ENCODE measurements at regions not wholly inside any gene's neighbourhood (a gene's known extent, or its start where the extent isn't known, plus 50 kb on each side); places are given as distances from the start of the nearest gene placed in this dataset.

- 21 to 53% (median 41%) methylated on average over 3 of the region's 3 CpGs for WGBS, 3 donors
- peak in 1 of 2 donors; percentile 75 for DNase-seq
- no peak overlapping the region for H3K4me3 ChIP-seq (ENCODE audit: low read depth in 1 of 3, low read length in 3 of 3)
- no peak overlapping the region for H3K27ac ChIP-seq (ENCODE audit: low read depth in 1 of 3, low read length in 2 of 3)
- H3K4me1 ChIP-seq (ENCODE audit: control insufficient read depth in 3 of 3, insufficient read depth in 2 of 3, low read depth in 1 of 3, low read length in 2 of 3), result no peaks in the 10 kb centered on the region
- no peaks in the 10 kb centered on the region for H3K27me3 ChIP-seq (ENCODE audit: control insufficient read depth in 3 of 3, insufficient read depth in 3 of 3, low read length in 3 of 3)
- no peak for FAIRE-seq
- no peaks in the 10 kb centered on the region for H3K36me3 ChIP-seq (ENCODE audit: control insufficient read depth in 3 of 3, insufficient read depth in 2 of 3, low read depth in 1 of 3, low read length in 3 of 3)
- H3K9me3 ChIP-seq (ENCODE audit: control insufficient read depth in 2 of 2, insufficient read depth in 1 of 2, low read depth in 1 of 2, low read length in 1 of 2), result no peaks in the 10 kb centered on the region
Observed at GRCh38 chr16:26267641-26268040, 575.9 kb downstream of the HS3ST4 start.

DNA sequence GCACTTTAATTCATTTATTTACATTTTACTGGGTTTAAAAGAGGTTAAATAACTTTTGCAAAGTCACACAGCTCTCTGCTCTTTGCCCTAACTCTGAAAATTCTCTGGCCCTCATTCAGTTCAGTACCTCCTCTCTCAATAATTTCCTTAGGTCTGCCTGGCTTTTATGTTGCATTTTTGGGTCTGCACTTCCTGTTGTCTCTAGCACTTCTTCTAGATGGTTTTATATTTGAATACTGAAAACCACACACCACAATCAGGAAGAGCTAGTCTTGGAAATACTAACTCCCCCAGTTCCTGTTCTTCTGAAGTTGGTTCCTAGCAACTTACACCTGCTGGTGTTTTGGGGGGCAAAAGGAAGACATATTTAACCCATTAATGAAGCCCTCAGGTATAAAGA lies 577.9 kb downstream of the HS3ST4 start:
- Histone ChIP-seq H3K4me3 (ENCODE audit: low read depth in 1 of 3, low read length in 3 of 3) (no peak overlapping the region), H3K27me3 (ENCODE audit: control insufficient read depth in 3 of 3, insufficient read depth in 3 of 3, low read length in 3 of 3) (no peaks in the 10 kb centered on the region), H3K9me3 (ENCODE audit: control insufficient read depth in 2 of 2, insufficient read depth in 1 of 2, low read depth in 1 of 2, low read length in 1 of 2) (no peaks in the 10 kb centered on the region), H3K36me3 (ENCODE audit: control insufficient read depth in 3 of 3, insufficient read depth in 2 of 3, low read depth in 1 of 3, low read length in 3 of 3) (no peaks in the 10 kb centered on the region), H3K4me1 (ENCODE audit: control insufficient read depth in 3 of 3, insufficient read depth in 2 of 3, low read depth in 1 of 3, low read length in 2 of 3) (no peaks in the 10 kb centered on the region), H3K27ac (ENCODE audit: low read depth in 1 of 3, low read length in 2 of 3) (no peak overlapping the region)
- FAIRE-seq (no peak), DNase-seq (no peak)

DNA sequence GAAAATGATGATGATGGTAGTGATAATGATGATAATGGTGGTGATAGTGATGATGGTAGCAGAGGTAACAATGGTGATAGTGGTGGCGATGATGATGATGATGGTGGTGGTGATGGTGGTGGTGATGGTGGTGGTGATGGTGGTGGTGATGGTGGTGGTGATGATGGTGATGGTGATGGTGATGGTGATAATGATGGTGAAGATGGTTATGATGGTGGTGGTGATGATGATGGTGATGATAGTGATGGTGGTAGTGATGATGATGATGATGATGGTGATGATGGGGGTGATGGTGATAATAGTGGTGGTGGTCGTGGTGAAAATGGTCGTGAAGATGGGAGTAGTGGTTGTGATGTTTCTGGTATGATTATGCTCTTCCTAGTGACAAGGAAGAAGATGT lies 581.8 kb downstream of the HS3ST4 start:
- 33 to 72% (median 35%) methylated on average over 3 of the region's 3 CpGs for WGBS, 3 donors
- FAIRE-seq, result no peak
- no peak for DNase-seq
- Histone ChIP-seq H3K36me3 (ENCODE audit: control insufficient read depth in 3 of 3, insufficient read depth in 2 of 3, low read depth in 1 of 3, low read length in 3 of 3) (no peaks in the 10 kb centered on the region), H3K9me3 (ENCODE audit: control insufficient read depth in 2 of 2, insufficient read depth in 1 of 2, low read depth in 1 of 2, low read length in 1 of 2) (peaks cover 0 to 6% of the 10 kb centered on the region in 2 donors), H3K27me3 (ENCODE audit: control insufficient read depth in 3 of 3, insufficient read depth in 3 of 3, low read length in 3 of 3) (no peaks in the 10 kb centered on the region), H3K4me3 (ENCODE audit: low read depth in 1 of 3, low read length in 3 of 3) (no peak overlapping the region), H3K4me1 (ENCODE audit: control insufficient read depth in 3 of 3, insufficient read depth in 2 of 3, low read depth in 1 of 3, low read length in 2 of 3) (no peaks in the 10 kb centered on the region), H3K27ac (ENCODE audit: low read depth in 1 of 3, low read length in 2 of 3) (no peak overlapping the region)

- no peaks in the 10 kb centered on the region for H3K36me3 ChIP-seq (ENCODE audit: control insufficient read depth in 3 of 3, insufficient read depth in 2 of 3, low read depth in 1 of 3, low read length in 3 of 3)
- no peaks in the 10 kb centered on the region for H3K27me3 ChIP-seq (ENCODE audit: control insufficient read depth in 3 of 3, insufficient read depth in 3 of 3, low read length in 3 of 3)
- H3K4me3 ChIP-seq (ENCODE audit: low read depth in 1 of 3, low read length in 3 of 3), result no peak overlapping the region
- H3K27ac ChIP-seq (ENCODE audit: low read depth in 1 of 3, low read length in 2 of 3), result no peak overlapping the region
- no peaks in the 10 kb centered on the region for H3K4me1 ChIP-seq (ENCODE audit: control insufficient read depth in 3 of 3, insufficient read depth in 2 of 3, low read depth in 1 of 3, low read length in 2 of 3)
- peaks cover 0 to 6% of the 10 kb centered on the region in 2 donors for H3K9me3 ChIP-seq (ENCODE audit: control insufficient read depth in 2 of 2, insufficient read depth in 1 of 2, low read depth in 1 of 2, low read length in 1 of 2)
- DNase-seq, result no peak
- 51 to 71% (median 54%) methylated on average over 3 of the region's 3 CpGs for WGBS, 3 donors
- FAIRE-seq, result no peak
Observed at GRCh38 chr16:26275021-26275590, 583.3 kb downstream of the HS3ST4 start.

- Histone ChIP-seq H3K36me3 (ENCODE audit: control insufficient read depth in 3 of 3, insufficient read depth in 2 of 3, low read depth in 1 of 3, low read length in 3 of 3) (no peaks in the 10 kb centered on the region), H3K27ac (ENCODE audit: low read depth in 1 of 3, low read length in 2 of 3) (no peak overlapping the region), H3K4me3 (ENCODE audit: low read depth in 1 of 3, low read length in 3 of 3) (no peak overlapping the region), H3K27me3 (ENCODE audit: control insufficient read depth in 3 of 3, insufficient read depth in 3 of 3, low read length in 3 of 3) (no peaks in the 10 kb centered on the region), H3K4me1 (ENCODE audit: control insufficient read depth in 3 of 3, insufficient read depth in 2 of 3, low read depth in 1 of 3, low read length in 2 of 3) (no peaks in the 10 kb centered on the region), H3K9me3 (ENCODE audit: control insufficient read depth in 2 of 2, insufficient read depth in 1 of 2, low read depth in 1 of 2, low read length in 1 of 2) (peaks cover 0 to 6% of the 10 kb centered on the region in 2 donors)
- no peak for FAIRE-seq
- 77 to 87% (median 84%) methylated on average over 4 of the region's 4 CpGs for WGBS, 3 donors
- no peak for DNase-seq
Observed at GRCh38 chr16:26276289-26276688, 584.5 kb downstream of the HS3ST4 start.

GRCh38 chr16:26281381-26282110 lies 589.8 kb downstream of the HS3ST4 start:
- Histone ChIP-seq H3K4me1 (ENCODE audit: control insufficient read depth in 3 of 3, insufficient read depth in 2 of 3, low read depth in 1 of 3, low read length in 2 of 3) (peaks cover 0 to 5% (median 0%) of the 10 kb centered on the region in 3 donors), H3K4me3 (ENCODE audit: low read depth in 1 of 3, low read length in 3 of 3) (no peak overlapping the region), H3K27me3 (ENCODE audit: control insufficient read depth in 3 of 3, insufficient read depth in 3 of 3, low read length in 3 of 3) (no peaks in the 10 kb centered on the region), H3K9me3 (ENCODE audit: control insufficient read depth in 2 of 2, insufficient read depth in 1 of 2, low read depth in 1 of 2, low read length in 1 of 2) (peaks cover 0 to 6% of the 10 kb centered on the region in 2 donors), H3K36me3 (ENCODE audit: control insufficient read depth in 3 of 3, insufficient read depth in 2 of 3, low read depth in 1 of 3, low read length in 3 of 3) (no peaks in the 10 kb centered on the region), H3K27ac (ENCODE audit: low read depth in 1 of 3, low read length in 2 of 3) (no peak overlapping the region)
- WGBS, 3 donors, result 31 to 60% (median 53%) methylated on average over 8 of the region's 8 CpGs
- DNase-seq (peak in 1 of 2 donors; percentile 73), FAIRE-seq (no peak)

DNA sequence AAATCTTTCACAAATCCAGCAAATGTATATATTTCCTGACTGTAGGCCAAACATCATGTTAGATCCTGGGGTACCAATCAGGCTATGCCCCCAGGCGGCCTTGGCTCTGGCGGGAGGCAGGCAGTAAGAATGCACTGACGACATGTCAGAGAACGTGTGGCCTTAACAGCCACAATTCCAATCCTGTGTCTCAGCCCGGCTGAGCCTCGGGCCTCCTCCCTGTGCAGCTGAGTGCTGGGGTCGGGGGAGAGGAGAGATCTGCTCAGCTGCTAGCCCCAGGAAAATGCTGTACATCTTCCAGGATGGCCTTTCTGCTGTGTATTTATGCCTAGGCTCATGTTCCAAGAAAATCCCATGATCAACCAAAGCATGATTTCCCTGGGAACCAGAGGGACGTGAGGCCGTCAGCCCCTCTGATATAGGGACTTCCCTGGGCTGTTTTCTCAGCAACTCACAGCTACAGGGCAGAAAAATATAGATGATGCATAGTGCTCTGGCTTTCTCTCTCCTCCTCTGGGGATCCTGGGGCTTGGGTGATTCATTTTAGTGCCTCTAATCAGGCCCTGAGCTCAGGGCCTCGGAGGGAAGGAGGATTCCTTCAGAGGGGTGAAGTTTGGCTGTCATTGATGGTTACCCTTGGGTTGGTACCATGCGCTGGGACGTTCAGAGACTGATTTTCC lies 604.0 kb downstream of the HS3ST4 start:
- FAIRE-seq, result no peak
- Histone ChIP-seq H3K27ac (ENCODE audit: low read depth in 1 of 3, low read length in 2 of 3) (no peak overlapping the region), H3K9me3 (ENCODE audit: control insufficient read depth in 2 of 2, insufficient read depth in 1 of 2, low read depth in 1 of 2, low read length in 1 of 2) (no peaks in the 10 kb centered on the region), H3K4me3 (ENCODE audit: low read depth in 1 of 3, low read length in 3 of 3) (no peak overlapping the region), H3K4me1 (ENCODE audit: control insufficient read depth in 3 of 3, insufficient read depth in 2 of 3, low read depth in 1 of 3, low read length in 2 of 3) (no peaks in the 10 kb centered on the region), H3K27me3 (ENCODE audit: control insufficient read depth in 3 of 3, insufficient read depth in 3 of 3, low read length in 3 of 3) (no peaks in the 10 kb centered on the region), H3K36me3 (ENCODE audit: control insufficient read depth in 3 of 3, insufficient read depth in 2 of 3, low read depth in 1 of 3, low read length in 3 of 3) (no peaks in the 10 kb centered on the region)
- DNase-seq, result no peak
- 72 to 75% (median 74%) methylated on average over 12 of the region's 12 CpGs for WGBS, 3 donors

DNA sequence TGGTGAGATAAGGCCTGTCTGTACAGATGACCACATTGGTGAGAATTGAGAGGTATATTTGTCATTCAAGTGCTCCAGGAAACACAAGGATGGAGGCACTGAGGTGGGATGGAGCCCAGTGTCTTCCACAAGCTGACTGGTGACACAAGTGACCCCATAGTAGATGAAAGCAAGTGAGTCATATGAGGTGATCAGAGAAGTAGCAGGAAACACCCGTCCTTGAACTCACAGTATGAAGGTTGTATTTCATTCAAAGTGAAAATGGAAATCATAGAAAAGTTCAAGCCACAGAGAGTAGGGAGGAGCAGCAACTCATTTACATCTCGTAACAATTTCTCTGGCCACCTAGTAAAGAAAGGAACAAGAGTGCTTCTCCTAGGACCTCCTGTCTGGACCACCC lies 609.8 kb downstream of the HS3ST4 start:
- H3K27me3 ChIP-seq (ENCODE audit: control insufficient read depth in 3 of 3, insufficient read depth in 3 of 3, low read length in 3 of 3), result no peaks in the 10 kb centered on the region

More for the DNA sequence above, 609.8 kb downstream of the HS3ST4 start:
- H3K36me3 ChIP-seq (ENCODE audit: control insufficient read depth in 3 of 3, insufficient read depth in 2 of 3, low read depth in 1 of 3, low read length in 3 of 3), result no peaks in the 10 kb centered on the region
- no peak overlapping the region for H3K27ac ChIP-seq (ENCODE audit: low read depth in 1 of 3, low read length in 2 of 3)
- 64 to 75% (median 72%) methylated on average over 2 of the region's 2 CpGs for WGBS, 3 donors
- FAIRE-seq (no peak), DNase-seq (no peak)
- no peak overlapping the region for H3K4me3 ChIP-seq (ENCODE audit: low read depth in 1 of 3, low read length in 3 of 3)
- H3K4me1 ChIP-seq (ENCODE audit: control insufficient read depth in 3 of 3, insufficient read depth in 2 of 3, low read depth in 1 of 3, low read length in 2 of 3), result no peaks in the 10 kb centered on the region
- no peaks in the 10 kb centered on the region for H3K9me3 ChIP-seq (ENCODE audit: control insufficient read depth in 2 of 2, insufficient read depth in 1 of 2, low read depth in 1 of 2, low read length in 1 of 2)

Data from small intestine (tissue), 7 donors.